Endothelial cell of umbilical vein (primary cell): ENCODE measurements at regions not wholly inside any gene's neighbourhood (a gene's known extent, or its start where the extent isn't known, plus 50 kb on each side); places are given as distances from the start of the nearest gene placed in this dataset.

Source experiments
- BruUV-seq: library from RNA; stranded (reverse); fragments of 400-500 nt; replicated peaks from 2 replicates; lab custom pipeline; 2021; lab: Mats Ljungman, UMichigan
- CTCF ChIA-PET: fragments of 300-600, 350-600 bp; sonication (Branson Sonifier 250); formaldehyde crosslinking; loops from one replicate; lab custom pipeline; 2021; ENCODE audit warnings: antibody characterized with exemption, inconsistent platforms; lab: Charles Lee
- POLR2A ChIA-PET: fragments of 300-600, 350-600 bp; sonication (Branson Sonifier 250); formaldehyde crosslinking; loops from one replicate; lab custom pipeline; 2021; ENCODE audit warnings: antibody characterized with exemption, inconsistent platforms; lab: Charles Lee
- DNase-seq: peaks from one replicate; pipeline ENCODE4 v3.0.0-alpha.2; 2011; ENCODE audit warnings: low read depth, low spot score
- FAIRE-seq: peaks from 2 replicates; lab custom pipeline; 2011; peaks lifted over from hg19 to GRCh38; lab: Jason Lieb, UNC
- H2AFZ ChIP-seq: 2 replicates; pipeline ENCODE4 v1.6.0; 2012; ENCODE audit warnings: low read depth, low read length, control low read depth, inconsistent platforms
- H3K27ac ChIP-seq: 2 replicates; pipeline ENCODE4 v1.5.1; 2011; ENCODE audit warnings: low read depth, mild to moderate bottlenecking, control low read depth, low read length, moderate library complexity; ENCODE audit not compliant: insufficient read depth
- H3K27me3 ChIP-seq, 2 experiments: 2 replicates each; pipeline versions ENCODE4 v1.6.0 to v1.6.1; 2011; ENCODE audit warnings: low read length in 2 of 2, mixed read lengths in 1 of 2; ENCODE audit not compliant: control insufficient read depth in 2 of 2, insufficient read depth in 2 of 2
- H3K36me3 ChIP-seq, 2 experiments: 2 replicates in 1 of 2; 3 replicates in 1 of 2; pipeline ENCODE4 v1.5.1; 2011; ENCODE audit warnings: low read length in 2 of 2, mild to moderate bottlenecking in 1 of 2, moderate library complexity in 1 of 2; ENCODE audit not compliant: control insufficient read depth in 2 of 2, insufficient read depth in 2 of 2; ENCODE audit errors: extremely low read depth in 1 of 2
- H3K4me1 ChIP-seq: 3 replicates; pipeline ENCODE4 v1.5.1; 2011; ENCODE audit warnings: mild to moderate bottlenecking, low read length; ENCODE audit not compliant: control insufficient read depth, insufficient read depth; ENCODE audit errors: extremely low read depth
- H3K4me2 ChIP-seq: 2 replicates; pipeline ENCODE4 v1.6.1; 2011; ENCODE audit warnings: low read length, control low read depth, mixed read lengths; ENCODE audit not compliant: insufficient read depth
- H3K4me3 ChIP-seq, 3 experiments: fragments of 200-600 bp in 1 of 3; sonication (generic), shearing (Covaris generic) in 1 of 3; replicated peaks in 1 of 3; 2 replicates each; pipeline ENCODE4 v1.5.1; 2011 to 2016; ENCODE audit warnings: control low read depth in 3 of 3, low read length in 3 of 3, mild to moderate bottlenecking in 2 of 3, inconsistent platforms in 1 of 3, low read depth in 1 of 3, moderate library complexity in 1 of 3; ENCODE audit not compliant: insufficient read depth in 1 of 3
- H3K79me2 ChIP-seq: 2 replicates; pipeline ENCODE4 v1.6.0; 2012; ENCODE audit warnings: low read length, inconsistent platforms; ENCODE audit not compliant: control insufficient read depth, insufficient read depth
- H3K9ac ChIP-seq: replicated peaks from 2 replicates; pipeline ENCODE3; 2011; ENCODE audit warnings: low read length, control low read depth; ENCODE audit not compliant: insufficient read depth; ENCODE audit errors: extremely low read depth
- H3K9me1 ChIP-seq: replicated peaks from 3 replicates; pipeline ENCODE4 v1.6.0; 2011; ENCODE audit warnings: mild to moderate bottlenecking, low read length; ENCODE audit not compliant: control insufficient read depth, insufficient read depth; ENCODE audit errors: extremely low read depth
- H3K9me3 ChIP-seq: replicated peaks from 2 replicates; pipeline ENCODE4 v1.5.1; 2012; ENCODE audit warnings: low read length, inconsistent platforms; ENCODE audit not compliant: control insufficient read depth, insufficient read depth
- H4K20me1 ChIP-seq: replicated peaks from 2 replicates; pipeline ENCODE3; 2011; ENCODE audit warnings: mild to moderate bottlenecking, low read length; ENCODE audit not compliant: control insufficient read depth, insufficient read depth; ENCODE audit errors: extremely low read depth
- CTCF ChIP-seq, 2 donors: IDR thresholded peaks; 1 replicate in 1 of 2; 2 replicates in 1 of 2; pipeline ENCODE4 v1.5.1; 2011; ENCODE audit warnings: low read length in 2 of 2, mild to moderate bottlenecking in 2 of 2, moderate library complexity in 2 of 2, control low read depth in 1 of 2, inconsistent platforms in 1 of 2, low read depth in 1 of 2; ENCODE audit not compliant: insufficient read depth in 1 of 2; ENCODE audit errors: extremely low read depth in 1 of 2
- EZH2 ChIP-seq: IDR thresholded peaks from 2 replicates; pipeline ENCODE4 v1.6.1; 2012; ENCODE audit warnings: borderline replicate concordance, low read depth, mild to moderate bottlenecking, moderate library complexity, low read length, inconsistent platforms; ENCODE audit not compliant: severe bottlenecking
- FOS ChIP-seq: IDR thresholded peaks from 2 replicates; pipeline ENCODE4 v1.6.1; 2011; ENCODE audit warnings: mild to moderate bottlenecking, low read length, moderate library complexity, borderline replicate concordance; ENCODE audit not compliant: insufficient read depth
- GATA2 ChIP-seq: IDR thresholded peaks from 2 replicates; pipeline ENCODE4 v1.7.0; 2011; ENCODE audit warnings: low read depth, mild to moderate bottlenecking, moderate library complexity, mixed read lengths, low read length; ENCODE audit not compliant: insufficient read length, insufficient read depth
- JUN ChIP-seq: IDR thresholded peaks from 2 replicates; pipeline ENCODE4 v1.6.1; 2011; ENCODE audit warnings: borderline replicate concordance, low read depth; ENCODE audit not compliant: insufficient read length, insufficient read depth
- MAX ChIP-seq: IDR thresholded peaks from 2 replicates; pipeline ENCODE4 v1.6.1; 2011; ENCODE audit not compliant: insufficient read depth, insufficient read length
- MYC ChIP-seq: IDR thresholded peaks from one replicate; pipeline ENCODE4 v1.6.1; 2011; ENCODE audit warnings: mild to moderate bottlenecking, low read depth, low read length
- POLR2A ChIP-seq: IDR thresholded peaks from 2 replicates; pipeline ENCODE4 v1.6.1; 2012; ENCODE audit warnings: low read depth, mild to moderate bottlenecking, control low read depth, low read length
- POLR2AphosphoS5 ChIP-seq: IDR thresholded peaks from 2 replicates; pipeline ENCODE4 v1.6.1; 2012; ENCODE audit warnings: low read depth, mild to moderate bottlenecking, control low read depth, low read length, moderate library complexity; ENCODE audit not compliant: insufficient read depth
- dilution Hi-C: fragments of 300-500 bp; cut with MboI; formaldehyde crosslinking; loops from one replicate; pipeline ENCODE4 v1.15.0; 2019; ENCODE audit warnings: low sequenced_read_pairs; ENCODE audit not compliant: extremely low pct_ligation_motif_present
- intact Hi-C: fragments of 100-400 bp; cut with micrococcal nuclease; formaldehyde crosslinking; loops from one replicate; pipeline ENCODE4 v1.10.0; 2022

GRCh38 chr3:11721479-11721878, 77.8 kb upstream of the VGLL4 start:
- no TSS peak for BruUV-seq
- Histone ChIP-seq H3K27me3 (peaks cover 12 to 13% of the 10 kb centered on the region in 2 experiments), H3K4me1 (peaks cover 21% of the 10 kb centered on the region), H2AFZ (no peak overlapping the region), H3K9ac (no peak overlapping the region), H3K79me2 (peaks cover 5% of the 10 kb centered on the region), H3K4me2 (no peak overlapping the region), H3K9me1 (no peaks in the 10 kb centered on the region), H3K36me3 (no peaks in the 10 kb centered on the region), H3K4me3 (no peak overlapping the region), H3K9me3 (no peaks in the 10 kb centered on the region), H4K20me1 (no peaks in the 10 kb centered on the region), H3K27ac (no peak overlapping the region)
- FAIRE-seq (no peak), DNase-seq (no peak)
- CTCF ChIA-PET: interaction anchor here (1.0 kb wide), 1 partner anchor 82 kb away, joined by 3 read pairs; no protein-coding TSS in a partner anchor
- intact Hi-C loops: loop anchor here (2.0 kb wide), 1 partner anchor 53 kb away; no protein-coding TSS in a partner anchor
- POLR2A ChIA-PET: no interaction called here
- TF ChIP-seq JUN (no peak), MYC (no peak), CTCF (IDR thresholded peaks at IDR 0.05; ENCODE audit: extremely low read depth in 1 of 2, insufficient read depth in 1 of 2, low read depth in 1 of 2, low read length in 2 of 2) (no peak), EZH2 (no peak), MAX (no peak), POLR2A (no peak), FOS (no peak), POLR2AphosphoS5 (no peak), GATA2 (no peak)
- dilution Hi-C loops: no loop called here
